Liver (tissue), 3 donors: ENCODE measurements at regions not wholly inside any gene's neighbourhood (a gene's known extent, or its start where the extent isn't known, plus 50 kb on each side); places are given as distances from the start of the nearest gene placed in this dataset.

Experiments used
- EGR1 ChIP-seq, 2 donors: IDR thresholded peaks; 2 replicates each; pipeline ENCODE4 v1.6.1; 2016 to 2018; ENCODE audit warnings: antibody characterized with exemption in 2 of 2, low read depth in 2 of 2
- FOXA1 ChIP-seq: IDR thresholded peaks from 2 replicates; pipeline ENCODE4 v1.6.1; 2016; ENCODE audit warnings: antibody characterized with exemption
- GABPA ChIP-seq, 2 donors: IDR thresholded peaks in 1 of 2; conservative IDR thresholded peaks in 1 of 2; 2 replicates each; pipeline ENCODE4 v1.6.1; 2016; ENCODE audit warnings: antibody characterized with exemption in 2 of 2, mild to moderate bottlenecking in 1 of 2, moderate library complexity in 1 of 2
- HNF4A ChIP-seq, 2 donors: conservative IDR thresholded peaks; 2 replicates each; pipeline ENCODE4 v1.6.1; 2016; ENCODE audit warnings: antibody characterized with exemption in 2 of 2, mild to moderate bottlenecking in 2 of 2
- RAD21 ChIP-seq, 2 donors: IDR thresholded peaks; 2 replicates each; pipeline ENCODE4 v1.6.1; 2016; ENCODE audit warnings: antibody characterized with exemption in 2 of 2, mild to moderate bottlenecking in 2 of 2
- REST ChIP-seq: IDR thresholded peaks from 2 replicates; pipeline ENCODE4 v1.6.1; 2016; ENCODE audit warnings: antibody characterized with exemption, mild to moderate bottlenecking
- RXRA ChIP-seq, 2 donors: IDR thresholded peaks; 2 replicates each; pipeline ENCODE4 v1.6.1; 2017 to 2018; ENCODE audit warnings: antibody characterized with exemption in 2 of 2, mild to moderate bottlenecking in 1 of 2
- SP1 ChIP-seq: IDR thresholded peaks from 2 replicates; pipeline ENCODE4 v1.6.1; 2018; ENCODE audit warnings: antibody characterized with exemption, mild to moderate bottlenecking
- TAF1 ChIP-seq: conservative IDR thresholded peaks from 2 replicates; pipeline ENCODE4 v1.6.1; 2016; ENCODE audit warnings: antibody characterized with exemption, mild to moderate bottlenecking
- YY1 ChIP-seq: IDR thresholded peaks from 2 replicates; pipeline ENCODE4 v1.6.1; 2016; ENCODE audit warnings: antibody characterized with exemption, mild to moderate bottlenecking
- ZBTB33 ChIP-seq: IDR thresholded peaks from 2 replicates; pipeline ENCODE4 v1.6.1; 2016; ENCODE audit warnings: antibody characterized with exemption
- TF ChIP-seq, protein P1 (sequence below): fragments of 150-350 bp; IDR thresholded peaks from 2 replicates; pipeline ENCODE4 v1.5.1; 2017; ENCODE audit warnings: improper control_type of control experiment, low read depth, low read length; ENCODE audit not compliant: missing input control
- TF ChIP-seq, protein P2 (sequence below): IDR thresholded peaks from 2 replicates; pipeline ENCODE4 v1.6.1; 2016; ENCODE audit warnings: antibody characterized with exemption
- donor health status: healthy.
- donor health status: healthy.

GRCh38 chr2:155294358-155294757, 595.9 kb downstream of the KCNJ3 start:
- TF ChIP-seq SP1, result no peak
- TF ChIP-seq RAD21 (IDR thresholded peaks at IDR 0.05), result no peak
- TF ChIP-seq GABPA (IDR thresholded peaks at IDR 0.05 in 1 of 2, conservative IDR thresholded peaks at IDR 0.05 in 1 of 2), result no peak
- TF ChIP-seq, protein P1, sequence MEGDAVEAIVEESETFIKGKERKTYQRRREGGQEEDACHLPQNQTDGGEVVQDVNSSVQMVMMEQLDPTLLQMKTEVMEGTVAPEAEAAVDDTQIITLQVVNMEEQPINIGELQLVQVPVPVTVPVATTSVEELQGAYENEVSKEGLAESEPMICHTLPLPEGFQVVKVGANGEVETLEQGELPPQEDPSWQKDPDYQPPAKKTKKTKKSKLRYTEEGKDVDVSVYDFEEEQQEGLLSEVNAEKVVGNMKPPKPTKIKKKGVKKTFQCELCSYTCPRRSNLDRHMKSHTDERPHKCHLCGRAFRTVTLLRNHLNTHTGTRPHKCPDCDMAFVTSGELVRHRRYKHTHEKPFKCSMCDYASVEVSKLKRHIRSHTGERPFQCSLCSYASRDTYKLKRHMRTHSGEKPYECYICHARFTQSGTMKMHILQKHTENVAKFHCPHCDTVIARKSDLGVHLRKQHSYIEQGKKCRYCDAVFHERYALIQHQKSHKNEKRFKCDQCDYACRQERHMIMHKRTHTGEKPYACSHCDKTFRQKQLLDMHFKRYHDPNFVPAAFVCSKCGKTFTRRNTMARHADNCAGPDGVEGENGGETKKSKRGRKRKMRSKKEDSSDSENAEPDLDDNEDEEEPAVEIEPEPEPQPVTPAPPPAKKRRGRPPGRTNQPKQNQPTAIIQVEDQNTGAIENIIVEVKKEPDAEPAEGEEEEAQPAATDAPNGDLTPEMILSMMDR, result no peak
- no peak for TF ChIP-seq TAF1
- no peak for TF ChIP-seq ZBTB33
- no peak for TF ChIP-seq FOXA1
- no peak for TF ChIP-seq HNF4A (conservative IDR thresholded peaks at IDR 0.05)
- no peak for TF ChIP-seq REST
- TF ChIP-seq, protein P2, sequence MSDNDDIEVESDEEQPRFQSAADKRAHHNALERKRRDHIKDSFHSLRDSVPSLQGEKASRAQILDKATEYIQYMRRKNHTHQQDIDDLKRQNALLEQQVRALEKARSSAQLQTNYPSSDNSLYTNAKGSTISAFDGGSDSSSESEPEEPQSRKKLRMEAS, result no peak
- no peak for TF ChIP-seq YY1
- no peak for TF ChIP-seq EGR1 (IDR thresholded peaks at IDR 0.05; ENCODE audit: low read depth in 2 of 2)
- TF ChIP-seq RXRA (IDR thresholded peaks at IDR 0.05), result no peak
